H1 (cell line): ENCODE measurements at regions not wholly inside any gene's neighbourhood (a gene's known extent, or its start where the extent isn't known, plus 50 kb on each side); places are given as distances from the start of the nearest gene placed in this dataset.

Experiments
- CEBPB ChIP-seq: IDR thresholded peaks from 2 replicates; pipeline ENCODE4 v1.6.1; 2012; ENCODE audit warnings: low read depth, low read length
- CHD7 ChIP-seq: fragments of 300-600 bp; sonication (generic); IDR thresholded peaks from 2 replicates; pipeline ENCODE4 v1.7.1; 2012; ENCODE audit warnings: low read length, moderate library complexity, mild to moderate bottlenecking, inconsistent platforms; ENCODE audit not compliant: insufficient replicate concordance
- KDM4A ChIP-seq: IDR thresholded peaks from one replicate; pipeline ENCODE4 v1.7.1; 2012; ENCODE audit warnings: low read depth, mild to moderate bottlenecking, moderate library complexity, low read length, inconsistent platforms; ENCODE audit not compliant: severe bottlenecking
- SAP30 ChIP-seq: fragments of 300-600 bp; sonication (generic); IDR thresholded peaks from 2 replicates; pipeline ENCODE4 v1.7.1; 2012; ENCODE audit warnings: low read length, moderate library complexity, mild to moderate bottlenecking, inconsistent platforms; ENCODE audit not compliant: insufficient read depth, insufficient replicate concordance

DNA sequence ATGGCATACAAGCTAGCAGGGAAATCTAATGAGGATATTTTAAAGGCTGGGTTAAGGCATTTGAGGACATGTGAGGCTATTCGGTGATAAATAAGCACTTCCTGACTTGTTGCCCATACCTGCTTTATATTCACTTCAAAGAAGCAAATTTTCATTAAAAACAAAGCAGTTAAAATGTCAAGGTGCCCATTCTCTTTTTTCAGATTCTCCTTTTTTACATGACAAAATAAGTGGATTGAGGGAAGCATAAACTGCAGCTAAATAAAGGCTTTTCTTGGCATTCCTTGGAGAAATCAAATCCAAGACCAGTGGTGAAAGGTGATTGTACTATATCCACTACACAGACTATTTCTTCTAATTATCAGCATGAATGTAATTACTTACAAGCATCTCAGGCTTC is 166.9 kb downstream of the PTCSC3 start (continued):
- TF ChIP-seq CHD7 = no peak
- TF ChIP-seq KDM4A = no peak
- no peak for TF ChIP-seq CEBPB
- TF ChIP-seq SAP30 = no peak
